ENCODE measurements at regions not wholly inside any gene's neighbourhood (a gene's known extent, or its start where the extent isn't known, plus 50 kb on each side); places are given as distances from the start of the nearest gene placed in this dataset.

DNA sequence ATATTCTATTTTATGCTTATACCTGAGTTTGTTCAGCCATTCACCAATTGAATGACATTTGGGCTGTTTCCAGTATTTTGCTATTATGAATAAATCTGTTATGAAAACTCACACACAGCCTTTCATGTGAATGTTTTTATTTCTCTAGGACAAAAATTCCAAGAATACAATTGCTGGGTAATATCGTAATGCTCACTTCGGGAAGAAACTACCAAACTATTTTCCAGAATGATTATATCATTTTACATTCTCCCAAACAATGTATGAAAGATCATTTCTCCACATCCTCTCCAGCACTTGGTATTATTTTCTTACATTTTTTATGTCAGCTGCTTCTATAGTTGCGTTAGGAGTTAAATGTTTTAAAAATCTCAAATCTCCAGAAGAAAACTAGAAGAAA lies 58.3 kb upstream of the LHFPL2 start:
- H3K79me1 ChIP-seq (ENCODE audit: low read depth in 1 of 2, low read length in 2 of 2): no peaks in the 10 kb centered on the region
- no peak overlapping the region for H2AK5ac ChIP-seq (ENCODE audit: low read depth, low read length)
- H3K27me3 ChIP-seq (ENCODE audit: control insufficient read depth, insufficient read depth, low read length): no peaks in the 10 kb centered on the region
- DNase-seq: peak; percentile 41
- H3K14ac ChIP-seq (replicated peaks; ENCODE audit: low read depth, low read length): no peak overlapping the region
- ATAC-seq (ENCODE audit: low read depth): peak; percentile 29; the same call in 1 of the 2 replicates
- intact Hi-C loops (cut with micrococcal nuclease) (no loop called here), dilution Hi-C loops (cut with HindIII; ENCODE audit: low sequenced_read_pairs, unreplicated experiment) (no loop called here), in situ Hi-C loops (cut with MboI; ENCODE audit: low sequenced_read_pairs) (no loop called here)
- H3K4me3 ChIP-seq (ENCODE audit: insufficient read depth, low read depth, low read length): no peak overlapping the region
- H3K4me2 ChIP-seq (ENCODE audit: low read depth, low read length): no peak overlapping the region
- H3K9me1 ChIP-seq (ENCODE audit: insufficient read depth, low read length): no peaks in the 10 kb centered on the region
- POLR2A ChIA-PET (ENCODE audit: unreplicated experiment): no interaction called here
- no peak overlapping the region for H3K56ac ChIP-seq (ENCODE audit: extremely low read depth, insufficient read depth, low read length)
- WGBS, 2 experiments (ENCODE audit: extremely low coverage in 2 of 2, insufficient read length in 1 of 2): no CpG with 5 or more reads among the region's 3 CpGs
- no peak overlapping the region for H2BK5ac ChIP-seq (ENCODE audit: low read depth, low read length, poor library complexity, severe bottlenecking)
- no peak overlapping the region for H3K23ac ChIP-seq (ENCODE audit: low read depth, low read length)
- no TSS peak for BruUV-seq (replicated peaks)
- H4K91ac ChIP-seq (ENCODE audit: insufficient read depth, low read depth, low read length): no peak overlapping the region
- H3K9ac ChIP-seq (ENCODE audit: low read depth, low read length): no peak overlapping the region
- H2AK9ac ChIP-seq (replicated peaks; ENCODE audit: low read depth, low read length, poor library complexity): no peak overlapping the region
- H2BK15ac ChIP-seq (ENCODE audit: low read depth, low read length): no peak overlapping the region
- H3K4ac ChIP-seq (ENCODE audit: low read depth, low read length): no peak overlapping the region
- no peak overlapping the region for H4K5ac ChIP-seq (ENCODE audit: low read depth, low read length)
- H2BK20ac ChIP-seq (ENCODE audit: low read depth, low read length): no peak overlapping the region
- TF ChIP-seq MAZ (IDR thresholded peaks at IDR 0.05; ENCODE audit: borderline replicate concordance, low read depth, low read length): no peak
- TF ChIP-seq RFX5 (IDR thresholded peaks at IDR 0.05; ENCODE audit: low read depth, low read length): no peak
- TF ChIP-seq MAFK (IDR thresholded peaks at IDR 0.05; ENCODE audit: low read depth, low read length): no peak
- no peak for TF ChIP-seq BHLHE40 (IDR thresholded peaks at IDR 0.05; ENCODE audit: low read depth, low read length)
- no peak for TF ChIP-seq SMC3 (IDR thresholded peaks at IDR 0.05; ENCODE audit: low read depth, low read length)
- no peak for TF ChIP-seq MXI1 (IDR thresholded peaks at IDR 0.05; ENCODE audit: borderline replicate concordance, low read depth, low read length)
- no peak for TF ChIP-seq FOS (IDR thresholded peaks at IDR 0.05; ENCODE audit: low read depth, low read length)
- TF ChIP-seq NFE2L2 (IDR thresholded peaks at IDR 0.05; ENCODE audit: low read depth, low read length): no peak
- no peak for TF ChIP-seq RCOR1 (IDR thresholded peaks at IDR 0.05; ENCODE audit: insufficient replicate concordance, low read length)
- no peak for TF ChIP-seq ELK1 (IDR thresholded peaks at IDR 0.05; ENCODE audit: borderline replicate concordance, low read depth, low read length)
- no peak for TF ChIP-seq CEBPB (IDR thresholded peaks at IDR 0.05; ENCODE audit: low read depth, low read length)
- no peak for TF ChIP-seq CHD1 (IDR thresholded peaks at IDR 0.05; ENCODE audit: low read depth, low read length)
- TF ChIP-seq POLR2A (IDR thresholded peaks at IDR 0.05; ENCODE audit: low read depth, low read length): no peak
- no peaks in the 10 kb centered on the region for H3K4me1 ChIP-seq (ENCODE audit: control insufficient read depth, insufficient read depth, low read length)
- H2BK120ac ChIP-seq (ENCODE audit: low read depth, low read length): no peak overlapping the region
- no peak overlapping the region for H2AFZ ChIP-seq (replicated peaks; ENCODE audit: low read length, poor library complexity)
- no peak overlapping the region for H3K27ac ChIP-seq (ENCODE audit: insufficient read depth, low read length)
- H3K36me3 ChIP-seq (ENCODE audit: control insufficient read depth, insufficient read depth, low read length): no peaks in the 10 kb centered on the region
- CTCF ChIA-PET: interaction anchor here (0.6 kb wide), 1 partner anchor 11 kb away, joined by 4 read pairs; no protein-coding TSS in a partner anchor
- no peak overlapping the region for H3K18ac ChIP-seq (ENCODE audit: low read depth, low read length)
- 0 out of 2 replicates have a peak, but pooled peaks cover 2% of the 10 kb centered on the region for H3K9me3 ChIP-seq (ENCODE audit: control insufficient read depth, insufficient read depth, low read length)
- H4K20me1 ChIP-seq (ENCODE audit: insufficient read depth, low read length): no peaks in the 10 kb centered on the region
- H4K8ac ChIP-seq (ENCODE audit: low read depth in 2 of 2, low read length in 2 of 2): no peak overlapping the region
